Stimulated activated CD8-positive, alpha-beta memory T cell treated with anti-CD3 and anti-CD28 coated beads, Interleukin-7, amount 100 ng/mL, for 1 hour (primary cell): ENCODE measurements at regions not wholly inside any gene's neighbourhood (a gene's known extent, or its start where the extent isn't known, plus 50 kb on each side); places are given as distances from the start of the nearest gene placed in this dataset.

Experiments used
- DNase-seq, 2 donors: peaks; one replicate each; pipeline ENCODE4 v3.0.0-alpha.2; 2020; ENCODE audit warnings: low read depth in 2 of 2

- no peak for DNase-seq
These were observed 167.8 kb downstream of the RAB28 start for GRCh38 chr4:13316354-13316753.

- no peak for DNase-seq
These were observed 170.3 kb downstream of the RAB28 start for GRCh38 chr4:13313856-13314255.

- DNase-seq: no peak
These were observed 171.9 kb downstream of the RAB28 start for GRCh38 chr4:13312264-13312663.

- DNase-seq: no peak
These were observed 174.4 kb downstream of the RAB28 start for GRCh38 chr4:13309751-13310150.

- DNase-seq: no peak
These were observed 177.8 kb downstream of the RAB28 start for GRCh38 chr4:13306356-13306755.

- no peak for DNase-seq
These were observed 181.3 kb downstream of the RAB28 start for GRCh38 chr4:13302876-13303275.

GRCh38 chr4:13299343-13299742, 184.8 kb downstream of the RAB28 start:
- DNase-seq: no peak

- DNase-seq: no peak
These were observed 185.5 kb downstream of the RAB28 start for GRCh38 chr4:13298655-13299054.

- no peak for DNase-seq
These were observed 187.2 kb downstream of the RAB28 start for GRCh38 chr4:13296986-13297385.

GRCh38 chr4:13294961-13295605, 189.1 kb downstream of the RAB28 start:
- no peak for DNase-seq

GRCh38 chr4:13292372-13292771, 191.8 kb downstream of the RAB28 start:
- no peak for DNase-seq

- DNase-seq: no peak
These were observed 194.7 kb downstream of the RAB28 start for GRCh38 chr4:13289391-13289790.

- no peak for DNase-seq
These were observed 198.8 kb downstream of the RAB28 start for GRCh38 chr4:13285336-13285735.

GRCh38 chr4:13284932-13285331, 199.2 kb downstream of the RAB28 start:
- no peak for DNase-seq

- DNase-seq: no peak
These were observed 207.8 kb downstream of the RAB28 start for GRCh38 chr4:13276357-13276756.

- DNase-seq: no peak
These were observed 215.4 kb downstream of the RAB28 start for GRCh38 chr4:13268703-13269102.

GRCh38 chr4:13268165-13268564, 216.0 kb downstream of the RAB28 start:
- no peak for DNase-seq

GRCh38 chr4:13267091-13267490, 217.0 kb downstream of the RAB28 start:
- no peak for DNase-seq

GRCh38 chr4:13266687-13267086, 217.5 kb downstream of the RAB28 start:
- DNase-seq: no peak

GRCh38 chr4:13263967-13264525, 220.1 kb downstream of the RAB28 start:
- DNase-seq: no peak

GRCh38 chr4:13262816-13263215, 221.3 kb downstream of the RAB28 start:
- DNase-seq: no peak

GRCh38 chr4:13261486-13262257, 222.5 kb downstream of the RAB28 start:
- DNase-seq: no peak

- DNase-seq: no peak
These were observed 223.6 kb downstream of the RAB28 start for GRCh38 chr4:13260513-13260912.
